IMR-90 (cell line): ENCODE measurements at regions not wholly inside any gene's neighbourhood (a gene's known extent, or its start where the extent isn't known, plus 50 kb on each side); places are given as distances from the start of the nearest gene placed in this dataset.

Experiments used
- BHLHE40 ChIP-seq: fragments of 150-350 bp; IDR thresholded peaks from 2 replicates; pipeline ENCODE4 v1.6.1; 2016; ENCODE audit warnings: mild to moderate bottlenecking, low read depth, low read length
- FOS ChIP-seq: fragments of 150-350 bp; IDR thresholded peaks from 2 replicates; pipeline ENCODE4 v1.6.1; 2016; ENCODE audit warnings: low read depth, low read length
- MXI1 ChIP-seq: IDR thresholded peaks from 2 replicates; pipeline ENCODE4 v1.6.1; 2012; ENCODE audit warnings: low read depth, mild to moderate bottlenecking, low read length, moderate library complexity, borderline replicate concordance
- RAD21 ChIP-seq: IDR thresholded peaks from 2 replicates; pipeline ENCODE4 v1.6.1; 2012; ENCODE audit warnings: low read length, improper control_type of control experiment
- TF ChIP-seq, protein P1 (sequence below): conservative IDR thresholded peaks from 2 replicates; pipeline ENCODE4 v1.5.1; 2012; ENCODE audit warnings: mild to moderate bottlenecking, low read depth, low read length, improper control_type of control experiment

DNA sequence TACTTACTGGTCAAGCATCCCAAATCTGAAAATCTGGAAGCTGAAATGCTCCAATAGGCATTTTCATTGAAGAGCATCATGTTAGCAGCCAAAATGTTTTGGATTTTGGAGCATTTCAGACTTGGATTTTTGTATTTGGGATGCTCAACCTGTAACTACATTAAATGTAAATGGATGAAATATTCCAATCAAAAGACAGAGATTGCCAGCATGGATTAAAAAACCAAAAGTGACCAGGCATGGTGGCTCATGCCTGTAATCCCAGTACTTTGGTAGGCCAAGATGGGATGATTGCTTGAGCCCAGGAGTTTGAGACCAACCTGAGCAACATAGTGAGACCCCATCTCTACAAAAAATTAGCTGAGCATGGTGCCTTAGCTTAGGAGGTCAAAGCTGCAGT, 110.3 kb downstream of the URB2 start:
- TF ChIP-seq, protein P1, sequence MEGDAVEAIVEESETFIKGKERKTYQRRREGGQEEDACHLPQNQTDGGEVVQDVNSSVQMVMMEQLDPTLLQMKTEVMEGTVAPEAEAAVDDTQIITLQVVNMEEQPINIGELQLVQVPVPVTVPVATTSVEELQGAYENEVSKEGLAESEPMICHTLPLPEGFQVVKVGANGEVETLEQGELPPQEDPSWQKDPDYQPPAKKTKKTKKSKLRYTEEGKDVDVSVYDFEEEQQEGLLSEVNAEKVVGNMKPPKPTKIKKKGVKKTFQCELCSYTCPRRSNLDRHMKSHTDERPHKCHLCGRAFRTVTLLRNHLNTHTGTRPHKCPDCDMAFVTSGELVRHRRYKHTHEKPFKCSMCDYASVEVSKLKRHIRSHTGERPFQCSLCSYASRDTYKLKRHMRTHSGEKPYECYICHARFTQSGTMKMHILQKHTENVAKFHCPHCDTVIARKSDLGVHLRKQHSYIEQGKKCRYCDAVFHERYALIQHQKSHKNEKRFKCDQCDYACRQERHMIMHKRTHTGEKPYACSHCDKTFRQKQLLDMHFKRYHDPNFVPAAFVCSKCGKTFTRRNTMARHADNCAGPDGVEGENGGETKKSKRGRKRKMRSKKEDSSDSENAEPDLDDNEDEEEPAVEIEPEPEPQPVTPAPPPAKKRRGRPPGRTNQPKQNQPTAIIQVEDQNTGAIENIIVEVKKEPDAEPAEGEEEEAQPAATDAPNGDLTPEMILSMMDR: no peak
- no peak for TF ChIP-seq BHLHE40
- TF ChIP-seq FOS: no peak
- TF ChIP-seq RAD21: no peak
- TF ChIP-seq MXI1: no peak
